A549 (cell line): ENCODE measurements at regions not wholly inside any gene's neighbourhood (a gene's known extent, or its start where the extent isn't known, plus 50 kb on each side); places are given as distances from the start of the nearest gene placed in this dataset.

Experiments used
- ATAC-seq, 2 experiments: fragments of 200-7000 bp in 1 of 2; fragments of >200 bp in 1 of 2; cut with Nextera tagmentation in 1 of 2; cut with Tn5 transposase in 1 of 2; 3 replicates each; pipeline versions ENCODE4 v1.8.0 to v1.9.1; 2018 to 2020; ENCODE audit warnings: mild to moderate bottlenecking in 1 of 2, moderate library complexity in 1 of 2
- CTCF ChIA-PET: fragments of 300-600 bp; sonication (Branson Sonifier 250); formaldehyde crosslinking; extraction: SDS; loops from one replicate; lab custom pipeline; 2021; ENCODE audit warnings: antibody characterized with exemption, inconsistent platforms; lab: Yijun Ruan, JAX
- POLR2A ChIA-PET: fragments of 350-600 bp; formaldehyde crosslinking; extraction: SDS; loops from one replicate; lab custom pipeline; 2021; ENCODE audit warnings: antibody characterized with exemption, inconsistent platforms; lab: Yijun Ruan, JAX
- DNase-seq, 2 experiments: peaks; one replicate each; pipeline versions ENCODE4 v3.0.0 to v3.0.0-alpha.2; 2011 to 2016; ENCODE audit warnings: low read depth in 1 of 2, low spot score in 1 of 2
- FAIRE-seq: peaks from 2 replicates; lab custom pipeline; 2011; peaks lifted over from hg19 to GRCh38; lab: Jason Lieb, UNC
- H3K27ac ChIP-seq, 2 experiments: fragments of >200 bp; sonication (Bioruptor Twin); formaldehyde crosslinking; 3 replicates each; pipeline ENCODE4 v1.5.1; 2016 to 2017
- H3K4me1 ChIP-seq: fragments of >200 bp; sonication (Bioruptor Twin); formaldehyde crosslinking; 3 replicates; pipeline ENCODE4 v1.6.1; 2016
- H3K4me2 ChIP-seq: fragments of >200 bp; sonication (Bioruptor Twin); formaldehyde crosslinking; 3 replicates; pipeline ENCODE4 v1.6.1; 2016
- H3K4me3 ChIP-seq: fragments of >200 bp; sonication (Bioruptor Twin); formaldehyde crosslinking; 3 replicates; pipeline ENCODE4 v1.5.1; 2016
- H3K9me3 ChIP-seq: fragments of >200 bp; sonication (Bioruptor Twin); formaldehyde crosslinking; 3 replicates; pipeline ENCODE4 v1.6.1; 2016
- BCL3 ChIP-seq: fragments of >200 bp; sonication (Bioruptor Twin); formaldehyde crosslinking; IDR thresholded peaks from 3 replicates; pipeline ENCODE4 v1.6.1; 2016
- CBX8 ChIP-seq: fragments of 200-600 bp; sonication (generic); IDR thresholded peaks from 2 replicates; pipeline ENCODE4 v1.6.1; 2016
- CEBPB ChIP-seq, 2 experiments: fragments of >200 bp in 1 of 2; sonication (Bioruptor Twin) in 1 of 2; formaldehyde crosslinking in 1 of 2; IDR thresholded peaks; 2 replicates each; pipeline ENCODE4 v1.6.1; 2012 to 2016
- CHD2 ChIP-seq: fragments of 150-350 bp; IDR thresholded peaks from 2 replicates; pipeline ENCODE4 v1.6.1; 2014; ENCODE audit warnings: low read length; ENCODE audit not compliant: partially characterized antibody
- EHF ChIP-seq: fragments of 250-450 bp; sonication (Bioruptor Pico); IDR thresholded peaks from 2 replicates; pipeline ENCODE4 v1.5.0; 2020; ENCODE audit warnings: mild to moderate bottlenecking
- EHMT2 ChIP-seq: fragments of 200-600 bp; sonication (generic); IDR thresholded peaks from 2 replicates; pipeline ENCODE4 v1.6.1; 2016; ENCODE audit warnings: antibody characterized with exemption, low read depth, mild to moderate bottlenecking, moderate library complexity
- EP300 ChIP-seq, 2 experiments: fragments of >200 bp; sonication (Bioruptor Twin); formaldehyde crosslinking; IDR thresholded peaks; 2 replicates in 1 of 2; 3 replicates in 1 of 2; pipeline ENCODE4 v1.6.1; 2016 to 2017
- ESRRA ChIP-seq: fragments of 150-350 bp; IDR thresholded peaks from 2 replicates; pipeline ENCODE4 v1.6.1; 2014; ENCODE audit warnings: mild to moderate bottlenecking, low read length, borderline replicate concordance
- GATA3 ChIP-seq: IDR thresholded peaks from 2 replicates; pipeline ENCODE4 v1.6.1; 2012; ENCODE audit warnings: borderline replicate concordance
- HES2 ChIP-seq: fragments of >200 bp; sonication (Bioruptor Twin); formaldehyde crosslinking; IDR thresholded peaks from 2 replicates; pipeline ENCODE4 v1.6.1; 2016
- HMGXB4 ChIP-seq: fragments of 250-450 bp; sonication (Bioruptor Pico); IDR thresholded peaks from 2 replicates; pipeline ENCODE4 v1.5.0; 2021; ENCODE audit warnings: mild to moderate bottlenecking, moderate library complexity, borderline replicate concordance
- HOXB5 ChIP-seq: fragments of 250-450 bp; sonication (Bioruptor Pico); IDR thresholded peaks from 2 replicates; pipeline ENCODE4 v1.5.0; 2020; ENCODE audit warnings: mild to moderate bottlenecking, moderate library complexity
- JUN ChIP-seq, 2 experiments: fragments of >200 bp; sonication (Bioruptor Twin); formaldehyde crosslinking; IDR thresholded peaks; 2 replicates in 1 of 2; 3 replicates in 1 of 2; pipeline ENCODE4 v1.6.1; 2016 to 2017
- JUNB ChIP-seq: fragments of >200 bp; sonication (Bioruptor Twin); formaldehyde crosslinking; IDR thresholded peaks from 2 replicates; pipeline ENCODE4 v1.6.1; 2016
- MAZ ChIP-seq: fragments of 150-350 bp; IDR thresholded peaks from 2 replicates; pipeline ENCODE4 v1.6.1; 2014; ENCODE audit warnings: antibody characterized with exemption, low read depth, low read length, borderline replicate concordance
- NFE2L2 ChIP-seq: fragments of 150-350 bp; conservative IDR thresholded peaks from 2 replicates; pipeline ENCODE4 v1.6.1; 2014; ENCODE audit warnings: low read length
- NPAS2 ChIP-seq: fragments of 250-450 bp; sonication (Bioruptor Pico); IDR thresholded peaks from 2 replicates; pipeline ENCODE4 v1.8.0; 2022; ENCODE audit warnings: mild to moderate bottlenecking, moderate library complexity, borderline replicate concordance
- PBX3 ChIP-seq: IDR thresholded peaks from 2 replicates; pipeline ENCODE4 v1.6.1; 2012
- POLR2A ChIP-seq: IDR thresholded peaks from 2 replicates; pipeline ENCODE4 v1.6.1; 2012; ENCODE audit warnings: mild to moderate bottlenecking, low read length
- RAD21 ChIP-seq, 2 experiments: fragments of >200 bp in 1 of 2; sonication (Bioruptor Twin) in 1 of 2; formaldehyde crosslinking in 1 of 2; IDR thresholded peaks in 1 of 2; conservative IDR thresholded peaks in 1 of 2; 2 replicates in 1 of 2; 3 replicates in 1 of 2; pipeline ENCODE4 v1.6.1; 2012 to 2018; ENCODE audit warnings: inconsistent platforms in 1 of 2
- RCOR1 ChIP-seq: fragments of 150-350 bp; IDR thresholded peaks from 2 replicates; pipeline ENCODE4 v1.6.1; 2014; ENCODE audit warnings: antibody characterized with exemption, low read length, low read depth
- RNF2 ChIP-seq: fragments of 200-600 bp; sonication (generic); IDR thresholded peaks from 2 replicates; pipeline ENCODE4 v1.6.1; 2016; ENCODE audit warnings: low read depth, mild to moderate bottlenecking, antibody characterized with exemption, moderate library complexity, borderline replicate concordance
- TFCP2L1 ChIP-seq: fragments of 250-450 bp; sonication (Bioruptor Pico); IDR thresholded peaks from 2 replicates; pipeline ENCODE4 v1.5.0; 2021; ENCODE audit warnings: mild to moderate bottlenecking
- ZC3H11A ChIP-seq: fragments of 450-650 bp; IDR thresholded peaks from 2 replicates; pipeline ENCODE4 v1.6.1; 2014; ENCODE audit warnings: antibody characterized with exemption, mild to moderate bottlenecking
- ZFP36 ChIP-seq: fragments of 450-650 bp; IDR thresholded peaks from 2 replicates; pipeline ENCODE4 v1.6.1; 2014; ENCODE audit warnings: borderline replicate concordance; ENCODE audit not compliant: partially characterized antibody
- ZSCAN20 ChIP-seq: fragments of 250-450 bp; sonication (Bioruptor Pico); IDR thresholded peaks from 2 replicates; pipeline ENCODE4 v1.8.0; 2022; ENCODE audit warnings: mild to moderate bottlenecking, moderate library complexity
- WGBS: methylation state at CpG from one replicate; pipeline ENCODE4 v1.1.6; 2017; ENCODE audit errors: missing lambda C conversion rate; 5-methylcytosine and 5-hydroxymethylcytosine counted together

GRCh38 chr9:106560540-106560939 lies 302.4 kb upstream of the ZNF462 start:
- FAIRE-seq (no peak), DNase-seq (no peak), ATAC-seq (no peak)
- Histone ChIP-seq H3K9me3 (no peaks in the 10 kb centered on the region), H3K4me2 (no peak overlapping the region), H3K4me3 (no peak overlapping the region), H3K4me1 (no peaks in the 10 kb centered on the region), H3K27ac (no peak overlapping the region)
- TF ChIP-seq RAD21 (conservative IDR thresholded peaks at IDR 0.05 in 1 of 2, IDR thresholded peaks at IDR 0.05 in 1 of 2) (0 out of 5 replicates have a peak, but pooled peaks of 1 of the 2 experiments have one; percentile 5), HES2 (no peak)
- 87% methylated on average over 1 of the region's 1 CpG for WGBS
- ChIA-PET CTCF (no interaction called here), POLR2A (no interaction called here)

GRCh38 chr9:106575823-106576222 lies 287.1 kb upstream of the ZNF462 start:
- no peak for TF ChIP-seq JUN (IDR thresholded peaks at IDR 0.05)
- TF ChIP-seq EHMT2, result no peak
- no peak for TF ChIP-seq HES2
- no peak for TF ChIP-seq BCL3
- TF ChIP-seq CEBPB (IDR thresholded peaks at IDR 0.05), result no peak
- TF ChIP-seq RCOR1, result no peak
- no peak for TF ChIP-seq EP300 (IDR thresholded peaks at IDR 0.05)
- TF ChIP-seq PBX3, result no peak
- no peak for TF ChIP-seq MAZ
- no peak for TF ChIP-seq CHD2
- TF ChIP-seq NPAS2 (CRISPR knock-in tag), result no peak
- TF ChIP-seq HOXB5 (CRISPR knock-in tag), result no peak
- TF ChIP-seq ESRRA, result no peak
- no peak for TF ChIP-seq HMGXB4 (CRISPR knock-in tag)
- TF ChIP-seq, all 56 proteins: peak for 0
- Histone ChIP-seq H3K4me2 (no peak overlapping the region), H3K4me1 (no peaks in the 10 kb centered on the region), H3K27ac (no peak overlapping the region), H3K9me3 (no peaks in the 10 kb centered on the region), H3K4me3 (no peak overlapping the region)
- WGBS, result 28% methylated on average over 5 of the region's 5 CpGs
- ATAC-seq (no peak), DNase-seq (no peak), FAIRE-seq (no peak)
- ChIA-PET POLR2A (no interaction called here), CTCF (interaction anchor here (0.9 to 1.0 kb wide), 2 partner anchors 9 to 562 kb away, joined by 3 read pairs; no protein-coding TSS in a partner anchor)

- Histone ChIP-seq H3K27ac (no peak overlapping the region), H3K4me3 (no peak overlapping the region), H3K4me1 (no peaks in the 10 kb centered on the region), H3K4me2 (no peak overlapping the region), H3K9me3 (no peaks in the 10 kb centered on the region)
- ATAC-seq (no peak), FAIRE-seq (no peak), DNase-seq (no peak)
- WGBS, result 8% methylated on average over 6 of the region's 7 CpGs
- ChIA-PET CTCF (interaction anchor here (0.9 to 1.0 kb wide), 2 partner anchors 9 to 561 kb away, joined by 3 read pairs; no protein-coding TSS in a partner anchor), POLR2A (no interaction called here)
- TF ChIP-seq ZFP36, result no peak
- no peak for TF ChIP-seq EHF
- TF ChIP-seq RAD21 (conservative IDR thresholded peaks at IDR 0.05 in 1 of 2, IDR thresholded peaks at IDR 0.05 in 1 of 2), result no peak
- no peak for TF ChIP-seq ZC3H11A
- TF ChIP-seq TFCP2L1, result no peak
- TF ChIP-seq POLR2A, result no peak
- no peak for TF ChIP-seq ZSCAN20
- TF ChIP-seq BCL3, result no peak
- TF ChIP-seq NFE2L2, result no peak
- TF ChIP-seq JUNB, result no peak
- TF ChIP-seq MAZ, result no peak
- TF ChIP-seq GATA3, result no peak
- no peak for TF ChIP-seq CBX8
- no peak for TF ChIP-seq RNF2
Measured at GRCh38 chr9:106576232-106576760, 286.7 kb upstream of the ZNF462 start.
